ENCODE measurements at regions not wholly inside any gene's neighbourhood (a gene's known extent, or its start where the extent isn't known, plus 50 kb on each side); places are given as distances from the start of the nearest gene placed in this dataset.

DNA sequence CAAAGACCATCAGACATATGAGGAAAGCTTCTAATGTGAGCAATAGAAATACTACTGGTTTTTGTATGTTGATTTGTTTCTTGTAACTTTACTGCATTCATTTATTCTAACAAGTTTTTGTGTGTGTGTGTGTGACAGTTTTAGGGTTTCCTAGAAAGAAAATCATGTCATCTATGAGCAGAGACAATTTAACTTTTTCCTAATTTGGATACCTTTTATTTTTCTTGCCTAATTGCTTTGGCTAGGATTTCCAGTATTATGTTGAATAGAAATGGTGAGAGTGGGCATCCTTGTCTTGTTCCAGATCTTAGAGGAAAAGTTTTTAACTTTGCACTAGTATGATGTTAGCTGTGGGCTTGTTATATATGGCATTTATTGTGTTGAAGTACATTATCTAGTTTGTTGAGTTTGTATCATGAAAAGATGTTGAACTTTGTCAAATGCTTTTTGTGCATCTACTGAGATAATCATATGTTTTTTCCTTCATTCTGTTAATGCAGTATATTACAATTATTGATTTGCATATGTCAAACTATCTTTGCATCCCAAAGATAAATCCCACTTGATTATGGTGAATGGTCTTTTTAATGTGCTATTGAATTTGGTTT is 117.3 kb upstream of the CDC42EP3 start:
- TF ChIP-seq, protein P1, sequence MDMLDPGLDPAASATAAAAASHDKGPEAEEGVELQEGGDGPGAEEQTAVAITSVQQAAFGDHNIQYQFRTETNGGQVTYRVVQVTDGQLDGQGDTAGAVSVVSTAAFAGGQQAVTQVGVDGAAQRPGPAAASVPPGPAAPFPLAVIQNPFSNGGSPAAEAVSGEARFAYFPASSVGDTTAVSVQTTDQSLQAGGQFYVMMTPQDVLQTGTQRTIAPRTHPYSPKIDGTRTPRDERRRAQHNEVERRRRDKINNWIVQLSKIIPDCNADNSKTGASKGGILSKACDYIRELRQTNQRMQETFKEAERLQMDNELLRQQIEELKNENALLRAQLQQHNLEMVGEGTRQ (IDR thresholded peaks at IDR 0.05): no peak
- TF ChIP-seq POLR2A (IDR thresholded peaks at IDR 0.05; ENCODE audit: low read length) (no peak), EHMT2 (IDR thresholded peaks at IDR 0.05; ENCODE audit: low read depth) (no peak), KDM5A (IDR thresholded peaks at IDR 0.05) (no peak)

Measured in A549 (cell line).